ENCODE measurements at regions not wholly inside any gene's neighbourhood (a gene's known extent, or its start where the extent isn't known, plus 50 kb on each side); places are given as distances from the start of the nearest gene placed in this dataset.
A peak's percentile ranks its signal among the peaks of the same experiment; 100 is the strongest.

- no peak for DNase-seq
- intact Hi-C loops (cut with DNase I), result no loop called here
- Histone ChIP-seq H3K36me3 (no peaks in the 10 kb centered on the region), H3K27me3 (no peaks in the 10 kb centered on the region), H3K27ac (no peak overlapping the region), H3K4me3 (no peak overlapping the region), H3K4me1 (peaks cover 0 to 12% (median 4%) of the 10 kb centered on the region in 4 donors), H3K9me3 (no peaks in the 10 kb centered on the region)
- no peak for TF ChIP-seq POLR2AphosphoS5 (IDR thresholded peaks at IDR 0.05)
- TF ChIP-seq POLR2A (IDR thresholded peaks at IDR 0.05), result no peak
- no peak for TF ChIP-seq EP300 (IDR thresholded peaks at IDR 0.05)
- no peak for TF ChIP-seq CTCF (IDR thresholded peaks at IDR 0.05)
- 89 to 93% methylated on average over 1 of the region's 1 CpG for WGBS, 2 donors
These were observed 659.8 kb downstream of the RAPGEF2 start for GRCh38 chr4:159762672-159763071.

GRCh38 chr4:159764343-159764952 lies 661.6 kb downstream of the RAPGEF2 start:
- H3K4me3 ChIP-seq, result no peak overlapping the region
- no peaks in the 10 kb centered on the region for H3K9me3 ChIP-seq
- 23 to 37% methylated on average over 5 of the region's 5 CpGs for WGBS, 2 donors
- peaks cover 0 to 23% (median 11%) of the 10 kb centered on the region in 4 donors for H3K4me1 ChIP-seq
- H3K36me3 ChIP-seq, result no peaks in the 10 kb centered on the region
- DNase-seq, result no peak
- intact Hi-C loops (cut with DNase I), result no loop called here
- TF ChIP-seq POLR2A (IDR thresholded peaks at IDR 0.05), result no peak
- peak in 3 of 4 experiments; percentile 46 to 58 (median 49) for TF ChIP-seq CTCF (IDR thresholded peaks at IDR 0.05)
- no peak for TF ChIP-seq EP300 (IDR thresholded peaks at IDR 0.05)
- TF ChIP-seq POLR2AphosphoS5 (IDR thresholded peaks at IDR 0.05), result no peak
- H3K27ac ChIP-seq, result no peak overlapping the region
- no peaks in the 10 kb centered on the region for H3K27me3 ChIP-seq

GRCh38 chr4:159765382-159765781 lies 662.5 kb downstream of the RAPGEF2 start:
- intact Hi-C loops (cut with DNase I), result no loop called here
- Histone ChIP-seq H3K9me3 (no peaks in the 10 kb centered on the region), H3K27ac (no peak overlapping the region), H3K4me3 (no peak overlapping the region), H3K36me3 (no peaks in the 10 kb centered on the region), H3K4me1 (peaks cover 0 to 30% (median 13%) of the 10 kb centered on the region in 4 donors), H3K27me3 (no peaks in the 10 kb centered on the region)
- TF ChIP-seq POLR2A (IDR thresholded peaks at IDR 0.05) (no peak), CTCF (IDR thresholded peaks at IDR 0.05) (no peak), POLR2AphosphoS5 (IDR thresholded peaks at IDR 0.05) (no peak), EP300 (IDR thresholded peaks at IDR 0.05) (no peak)
- 97% methylated on average over 1 of the region's 1 CpG for WGBS, 2 donors
- DNase-seq, result no peak

- no peaks in the 10 kb centered on the region for H3K36me3 ChIP-seq
These were observed 663.4 kb downstream of the RAPGEF2 start for GRCh38 chr4:159766241-159766640.

More at GRCh38 chr4:159766241-159766640, 663.4 kb downstream of the RAPGEF2 start:
- H3K27ac ChIP-seq, result no peak overlapping the region
- H3K27me3 ChIP-seq, result no peaks in the 10 kb centered on the region
- H3K4me1 ChIP-seq, result peaks cover 0 to 39% (median 16%) of the 10 kb centered on the region in 4 donors
- TF ChIP-seq POLR2A (IDR thresholded peaks at IDR 0.05) (no peak), EP300 (IDR thresholded peaks at IDR 0.05) (no peak), CTCF (IDR thresholded peaks at IDR 0.05) (no peak), POLR2AphosphoS5 (IDR thresholded peaks at IDR 0.05) (no peak)
- WGBS, 2 donors, result 76 to 78% methylated on average over 7 of the region's 7 CpGs
- no peak for DNase-seq
- H3K9me3 ChIP-seq, result no peaks in the 10 kb centered on the region
- no peak overlapping the region for H3K4me3 ChIP-seq
- intact Hi-C loops (cut with DNase I), result no loop called here

All from sigmoid colon (tissue), 6 donors.